ENCODE measurements at regions not wholly inside any gene's neighbourhood (a gene's known extent, or its start where the extent isn't known, plus 50 kb on each side); places are given as distances from the start of the nearest gene placed in this dataset.

GRCh38 chr2:51705417-51705816 lies 673.5 kb upstream of the NRXN1 start:
- DNase-seq (ENCODE audit: low spot score in 2 of 2): no peak
- no peak for FAIRE-seq

GRCh38 chr2:51698021-51698420 lies 666.1 kb upstream of the NRXN1 start:
- no peak for FAIRE-seq
- DNase-seq (ENCODE audit: low spot score in 2 of 2): no peak

- FAIRE-seq (no peak), DNase-seq (ENCODE audit: low spot score in 2 of 2) (no peak)
These were observed 665.2 kb upstream of the NRXN1 start for GRCh38 chr2:51697095-51697494.

- FAIRE-seq: no peak
- no peak for DNase-seq (ENCODE audit: low spot score in 2 of 2)
These were observed 663.6 kb upstream of the NRXN1 start for GRCh38 chr2:51695531-51695930.

- DNase-seq (ENCODE audit: low spot score in 2 of 2) (no peak), FAIRE-seq (no peak)
These were observed 661.7 kb upstream of the NRXN1 start for GRCh38 chr2:51693640-51694039.

GRCh38 chr2:51681854-51682253 lies 649.9 kb upstream of the NRXN1 start:
- FAIRE-seq (no peak), DNase-seq (ENCODE audit: low spot score in 2 of 2) (no peak)

DNA sequence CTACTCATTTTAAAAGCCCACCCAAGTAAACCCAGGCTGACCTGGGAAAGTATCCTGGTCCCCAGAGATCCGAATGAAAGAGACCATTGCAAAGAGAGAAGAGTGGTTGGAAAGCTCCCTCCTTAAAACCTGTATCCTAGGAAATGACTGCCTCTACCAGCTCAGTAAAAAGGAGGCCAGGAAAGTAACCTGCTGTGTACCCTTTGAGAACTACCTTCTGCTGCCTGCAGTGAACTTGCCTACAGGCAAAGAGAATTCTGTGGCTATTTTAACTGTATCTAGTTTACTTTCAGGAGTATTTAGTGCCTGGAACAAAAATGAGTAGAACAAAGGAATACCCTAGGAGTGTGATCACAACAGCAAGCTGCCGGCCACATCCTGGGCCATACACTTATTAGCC lies 641.7 kb upstream of the NRXN1 start:
- FAIRE-seq: no peak
- no peak for DNase-seq (ENCODE audit: low spot score in 2 of 2)

GRCh38 chr2:51667679-51668078 lies 635.7 kb upstream of the NRXN1 start:
- DNase-seq (ENCODE audit: low spot score in 2 of 2) (no peak), FAIRE-seq (no peak)

DNA sequence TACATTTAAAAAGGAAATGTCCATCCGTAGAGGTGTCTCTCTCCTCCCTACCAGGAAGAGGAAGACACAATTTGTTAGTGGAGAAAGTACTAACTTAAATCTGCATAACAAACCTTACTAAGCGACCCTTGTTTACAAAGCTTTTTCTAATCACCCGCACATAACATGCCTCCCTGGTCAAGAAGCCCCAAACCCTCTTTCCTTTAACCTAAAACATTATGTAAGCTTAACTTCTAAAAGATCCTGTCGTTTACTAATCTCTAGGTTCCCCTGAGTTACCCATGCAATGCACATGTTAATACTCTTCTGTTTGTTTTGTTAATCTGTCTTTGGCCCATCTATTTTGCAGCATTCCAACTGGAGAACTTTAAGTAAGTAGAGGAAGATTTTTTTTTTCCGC lies 630.3 kb upstream of the NRXN1 start:
- no peak for FAIRE-seq
- DNase-seq (ENCODE audit: low spot score in 2 of 2): no peak

DNA sequence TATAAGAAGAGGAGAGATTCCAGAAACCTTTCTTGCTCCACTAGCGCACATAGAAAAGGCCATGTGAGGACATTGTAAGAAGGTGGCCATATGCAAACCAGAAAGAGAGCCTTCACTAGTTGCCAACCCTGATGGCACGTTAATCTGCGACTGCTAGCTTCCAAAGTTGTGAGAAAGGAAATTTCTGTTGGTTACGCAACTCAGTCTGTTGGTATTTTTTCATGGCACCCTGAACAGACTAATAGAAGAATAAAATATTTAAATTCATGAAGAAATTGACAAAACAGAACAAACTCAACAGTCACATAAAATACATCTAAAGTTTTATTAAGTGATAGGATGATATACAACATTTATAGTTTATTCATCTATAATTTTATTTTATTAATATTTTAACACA lies 625.9 kb upstream of the NRXN1 start:
- DNase-seq (ENCODE audit: low spot score in 2 of 2) (no peak), FAIRE-seq (no peak)

GRCh38 chr2:51650769-51651168 lies 618.8 kb upstream of the NRXN1 start:
- no peak for FAIRE-seq
- DNase-seq (ENCODE audit: low spot score in 2 of 2): no peak

- no peak for FAIRE-seq
These were observed 617.4 kb upstream of the NRXN1 start for GRCh38 chr2:51649366-51649765.

GRCh38 chr2:51638811-51639210 lies 606.9 kb upstream of the NRXN1 start:
- FAIRE-seq: no peak

More at GRCh38 chr2:51649366-51649765, 617.4 kb upstream of the NRXN1 start:
- no peak for DNase-seq (ENCODE audit: low spot score in 2 of 2)

DNA sequence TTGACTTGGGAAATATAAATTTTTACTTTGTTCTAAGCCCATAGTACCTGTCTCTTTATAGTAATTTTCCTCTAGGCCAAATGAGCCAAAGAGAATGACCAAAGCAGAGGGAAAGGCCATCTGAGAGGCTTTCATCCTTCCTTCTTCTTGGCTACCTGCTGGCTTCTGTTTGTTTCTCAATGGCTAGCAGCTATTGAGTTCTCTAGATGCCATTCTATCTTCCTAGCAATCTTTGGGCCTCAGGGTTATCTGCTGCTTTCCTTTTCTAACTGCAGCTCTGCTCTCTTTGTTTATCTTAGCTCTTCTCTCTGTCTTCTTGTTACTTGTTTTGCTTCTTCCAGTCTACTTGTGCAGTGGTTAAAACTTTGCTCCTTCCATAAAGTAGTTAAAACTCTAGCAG lies 601.1 kb upstream of the NRXN1 start:
- DNase-seq (ENCODE audit: low spot score in 2 of 2) (no peak), FAIRE-seq (no peak)

More at GRCh38 chr2:51638811-51639210, 606.9 kb upstream of the NRXN1 start:
- no peak for DNase-seq (ENCODE audit: low spot score in 2 of 2)

GRCh38 chr2:51629406-51629805 lies 597.5 kb upstream of the NRXN1 start:
- no peak for FAIRE-seq
- DNase-seq (ENCODE audit: low spot score in 2 of 2): no peak

GRCh38 chr2:51628917-51629316 lies 597.0 kb upstream of the NRXN1 start:
- FAIRE-seq (no peak), DNase-seq (ENCODE audit: low spot score in 2 of 2) (no peak)

DNA sequence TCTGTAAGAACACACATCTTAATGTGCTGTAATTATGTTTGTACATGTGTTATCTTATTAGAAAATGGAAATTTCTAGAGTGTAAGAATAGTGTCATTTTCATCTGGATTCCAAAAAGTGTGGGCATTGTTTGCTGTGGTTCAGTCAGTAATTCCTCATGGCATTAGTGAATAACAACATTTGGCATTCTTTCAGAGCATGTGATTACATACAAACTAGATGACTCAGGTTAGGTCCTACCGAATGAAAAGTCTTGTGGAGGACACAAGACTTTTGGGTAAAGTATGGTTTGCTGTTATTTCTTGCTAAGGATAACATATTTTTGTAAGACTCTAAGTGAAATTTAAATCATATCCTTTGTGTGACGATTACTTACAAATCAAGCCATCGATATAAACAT lies 593.1 kb upstream of the NRXN1 start:
- FAIRE-seq: no peak

GRCh38 chr2:51620796-51621195 lies 588.9 kb upstream of the NRXN1 start:
- no peak for DNase-seq (ENCODE audit: low spot score in 2 of 2)
- FAIRE-seq: no peak

More for the DNA sequence above, 593.1 kb upstream of the NRXN1 start:
- no peak for DNase-seq (ENCODE audit: low spot score in 2 of 2)

GRCh38 chr2:51619961-51620360 lies 588.0 kb upstream of the NRXN1 start:
- DNase-seq (ENCODE audit: low spot score in 2 of 2): no peak
- FAIRE-seq: no peak

- DNase-seq (ENCODE audit: low spot score in 2 of 2) (no peak), FAIRE-seq (peak; percentile 83)
These were observed 580.5 kb upstream of the NRXN1 start for GRCh38 chr2:51612387-51612786.

DNA sequence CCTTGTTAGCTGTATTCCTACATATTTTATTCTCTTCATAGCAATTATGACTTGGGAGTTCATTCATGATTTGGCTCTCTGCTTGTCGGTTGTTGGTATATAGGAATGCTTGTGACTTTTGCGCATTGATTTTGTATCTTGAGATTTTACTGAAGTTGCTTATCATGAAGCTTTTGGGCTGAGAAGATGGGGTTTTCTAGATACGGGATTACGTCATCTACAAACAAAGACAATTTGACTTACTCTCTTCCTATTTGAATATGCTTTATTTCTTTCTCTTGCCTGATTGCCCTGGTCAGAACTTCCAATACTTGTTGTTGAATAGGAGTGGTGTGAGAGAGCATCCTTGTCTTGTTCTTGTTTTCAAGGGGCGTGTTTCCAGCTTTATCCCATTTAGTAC lies 569.8 kb upstream of the NRXN1 start:
- no peak for FAIRE-seq
- no peak for DNase-seq (ENCODE audit: low spot score in 2 of 2)

GRCh38 chr2:51597086-51597485 lies 565.2 kb upstream of the NRXN1 start:
- FAIRE-seq: no peak
- DNase-seq (ENCODE audit: low spot score in 2 of 2): no peak

- FAIRE-seq: no peak
- no peak for DNase-seq (ENCODE audit: low spot score in 2 of 2)
These were observed 563.9 kb upstream of the NRXN1 start for GRCh38 chr2:51595836-51596235.
